Stimulated activated CD4-positive, alpha-beta T cell treated with anti-CD3 and anti-CD28 coated beads, Interleukin-2, amount 100 ng/mL, for 4 hours (primary cell): ENCODE measurements at regions not wholly inside any gene's neighbourhood (a gene's known extent, or its start where the extent isn't known, plus 50 kb on each side); places are given as distances from the start of the nearest gene placed in this dataset.
"Not testable (repeated sequence)": the region's sequence is repeated elsewhere in the genome, so short reads cannot be mapped to it uniquely, and the experiment has no call there.

Experiments used
- DNase-seq: peaks from one replicate; pipeline ENCODE4 v3.0.0-alpha.2; 2020; ENCODE audit warnings: low read depth

- no peak for DNase-seq
Measured at GRCh38 chr17:14732211-14732610, 431.3 kb downstream of the HS3ST3B1 start.

GRCh38 chr17:14731591-14731990 is 430.7 kb downstream of the HS3ST3B1 start:
- no peak for DNase-seq

GRCh38 chr17:14730821-14731220 is 429.9 kb downstream of the HS3ST3B1 start:
- DNase-seq: no peak

- DNase-seq: no peak
Measured at GRCh38 chr17:14725729-14726128, 424.8 kb downstream of the HS3ST3B1 start.

GRCh38 chr17:14724770-14725169 is 423.9 kb downstream of the HS3ST3B1 start:
- no peak for DNase-seq

GRCh38 chr17:14723349-14723748 is 422.5 kb downstream of the HS3ST3B1 start:
- DNase-seq: not testable (repeated sequence)

- no peak for DNase-seq
Measured at GRCh38 chr17:14719942-14720341, 419.1 kb downstream of the HS3ST3B1 start.

- no peak for DNase-seq
Measured at GRCh38 chr17:14717859-14718258, 417.0 kb downstream of the HS3ST3B1 start.

- no peak for DNase-seq
Measured at GRCh38 chr17:14715561-14715960, 414.7 kb downstream of the HS3ST3B1 start.

GRCh38 chr17:14712611-14713021 is 411.7 kb downstream of the HS3ST3B1 start:
- DNase-seq: no peak

GRCh38 chr17:14704121-14704520 is 403.2 kb downstream of the HS3ST3B1 start:
- DNase-seq: no peak

GRCh38 chr17:14701886-14702285 is 401.0 kb downstream of the HS3ST3B1 start:
- DNase-seq: no peak

GRCh38 chr17:14699574-14700185 is 398.8 kb downstream of the HS3ST3B1 start:
- DNase-seq: no peak

- DNase-seq: no peak
Measured at GRCh38 chr17:14693382-14693781, 392.5 kb downstream of the HS3ST3B1 start.

- no peak for DNase-seq
Measured at GRCh38 chr17:14690704-14691103, 389.8 kb downstream of the HS3ST3B1 start.

- DNase-seq: no peak
Measured at GRCh38 chr17:14688134-14688533, 387.3 kb downstream of the HS3ST3B1 start.

- no peak for DNase-seq
Measured at GRCh38 chr17:14672830-14673229, 371.9 kb downstream of the HS3ST3B1 start.

GRCh38 chr17:14670861-14671260 is 370.0 kb downstream of the HS3ST3B1 start:
- no peak for DNase-seq

GRCh38 chr17:14664511-14664910 is 363.6 kb downstream of the HS3ST3B1 start:
- DNase-seq: no peak

GRCh38 chr17:14641117-14641516 is 340.2 kb downstream of the HS3ST3B1 start:
- DNase-seq: no peak

- no peak for DNase-seq
Measured at GRCh38 chr17:14637260-14637659, 336.4 kb downstream of the HS3ST3B1 start.

GRCh38 chr17:14630621-14631020 is 329.7 kb downstream of the HS3ST3B1 start:
- no peak for DNase-seq

- no peak for DNase-seq
Measured at GRCh38 chr17:14630046-14630445, 329.2 kb downstream of the HS3ST3B1 start.

GRCh38 chr17:14622615-14623101 is 321.8 kb downstream of the HS3ST3B1 start:
- DNase-seq: no peak
